ENCODE measurements at regions not wholly inside any gene's neighbourhood (a gene's known extent, or its start where the extent isn't known, plus 50 kb on each side); places are given as distances from the start of the nearest gene placed in this dataset.

- no peak for DNase-seq
Measured at GRCh38 chrX:137483554-137483953, 82.4 kb upstream of the ZIC3 start.

DNA sequence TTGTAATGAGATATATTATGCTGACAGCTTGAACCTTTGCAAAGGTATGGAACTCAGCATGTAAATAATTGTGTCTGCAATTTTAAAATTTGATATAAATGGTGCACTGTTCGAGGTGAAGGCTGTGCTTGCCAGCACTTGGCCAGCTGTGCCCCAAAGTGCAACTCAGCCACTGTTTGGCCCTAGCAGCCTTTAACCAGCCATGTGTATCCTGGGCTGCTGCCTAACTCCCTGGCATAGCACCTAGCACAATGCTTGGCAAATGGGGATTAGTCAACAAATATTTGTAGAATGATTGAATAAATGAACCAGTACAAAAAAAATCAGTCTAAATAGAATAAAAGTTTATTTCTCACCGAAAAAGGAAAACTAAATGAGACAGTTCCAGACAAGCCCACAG is 83.8 kb upstream of the ZIC3 start:
- DNase-seq: no peak

GRCh38 chrX:137479386-137479785 is 86.5 kb upstream of the ZIC3 start:
- DNase-seq: peak; percentile 68

GRCh38 chrX:137441711-137442110 is 124.2 kb upstream of the ZIC3 start:
- no peak for DNase-seq

- DNase-seq: peak; percentile 46
Measured at GRCh38 chrX:137432609-137433008, 133.3 kb upstream of the ZIC3 start.

DNA sequence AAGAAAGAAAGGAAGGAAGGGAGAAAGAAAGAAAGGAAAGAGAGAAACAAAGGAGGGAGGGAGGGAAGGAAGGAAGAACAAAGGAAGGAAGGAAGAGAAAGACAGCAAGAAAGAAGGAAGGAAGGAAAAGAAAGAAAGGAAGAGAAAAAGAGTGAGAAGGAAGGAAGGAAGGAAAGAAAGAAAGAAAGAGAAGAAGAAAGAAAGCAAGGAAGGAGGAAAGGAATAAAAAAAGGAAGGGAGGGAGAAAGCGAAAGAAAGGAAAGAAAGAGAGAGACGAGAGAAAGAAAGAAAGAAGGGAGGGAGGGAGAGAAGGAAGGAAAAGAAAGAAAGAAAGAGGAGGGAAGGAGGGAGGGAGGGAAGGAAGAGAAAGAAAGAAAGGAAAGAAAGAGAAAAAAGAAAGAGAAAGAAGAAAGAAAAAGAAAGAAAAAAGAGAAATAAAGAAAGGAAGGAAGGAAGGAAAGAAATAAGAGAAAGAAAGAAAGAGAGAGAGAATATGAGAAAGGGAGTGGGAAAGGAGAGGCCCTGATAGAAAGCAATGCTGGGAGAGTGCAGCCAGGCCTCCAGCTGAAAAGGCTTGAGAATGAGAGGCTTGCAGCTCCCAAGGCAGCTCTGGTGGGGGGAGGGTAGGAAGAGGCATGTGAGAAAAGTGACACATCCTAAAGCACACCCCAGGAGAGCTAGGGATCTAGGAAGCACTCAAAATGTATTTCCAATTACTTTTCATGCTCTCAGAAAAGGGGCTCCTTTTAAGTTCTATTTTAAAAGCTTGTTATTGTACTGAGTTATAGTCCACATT is 134.0 kb upstream of the ZIC3 start:
- DNase-seq: no peak

- DNase-seq: no peak
Measured at GRCh38 chrX:137430984-137431475, 134.9 kb upstream of the ZIC3 start.

DNA sequence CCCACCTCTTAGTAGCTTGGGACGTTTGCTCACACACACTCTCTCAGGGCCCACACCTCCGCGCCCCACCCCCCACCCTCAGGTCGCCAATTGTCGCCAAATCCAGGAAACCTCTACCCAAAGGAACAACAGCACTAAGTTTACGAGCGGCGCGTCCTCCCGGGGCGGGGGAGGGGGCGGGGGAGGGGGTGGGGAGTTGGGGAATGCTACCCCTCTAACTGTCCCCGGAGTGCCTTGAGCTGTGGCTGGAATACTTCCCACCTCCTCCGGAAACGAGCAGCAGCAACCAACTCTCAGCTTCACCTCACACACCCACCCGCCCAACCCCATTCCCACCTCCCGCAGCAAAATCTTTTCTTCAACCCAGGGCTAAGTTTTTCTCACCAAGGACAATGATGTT is 135.6 kb upstream of the ZIC3 start:
- no peak for DNase-seq

- DNase-seq: no peak
Measured at GRCh38 chrX:137428766-137429591, 136.9 kb upstream of the ZIC3 start.

DNA sequence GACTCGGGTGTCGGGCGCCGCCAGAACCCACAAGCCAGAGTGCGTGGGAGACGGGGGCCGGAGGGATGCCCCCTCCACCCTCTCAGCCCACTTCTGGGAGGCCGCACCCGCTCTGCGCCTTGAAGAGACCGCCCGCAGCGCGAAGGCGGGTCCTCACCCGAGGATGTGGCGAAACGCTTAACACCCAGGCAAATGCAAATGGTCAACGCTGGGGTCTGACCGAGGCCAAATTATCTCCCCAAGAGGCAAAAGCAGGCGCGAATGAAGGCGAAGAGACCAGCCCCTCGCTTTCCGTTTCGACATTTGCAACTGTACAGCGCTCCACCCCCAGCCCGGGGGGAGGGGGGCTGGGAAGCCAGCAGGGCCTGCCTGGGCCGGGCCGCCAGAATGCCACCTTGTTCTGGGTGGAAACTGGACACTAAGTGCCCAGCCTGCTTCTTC is 137.7 kb upstream of the ZIC3 start:
- no peak for DNase-seq

GRCh38 chrX:137427816-137428215 is 138.1 kb upstream of the ZIC3 start:
- no peak for DNase-seq

- no peak for DNase-seq
Measured at GRCh38 chrX:137427426-137427778, 138.5 kb upstream of the ZIC3 start.

DNA sequence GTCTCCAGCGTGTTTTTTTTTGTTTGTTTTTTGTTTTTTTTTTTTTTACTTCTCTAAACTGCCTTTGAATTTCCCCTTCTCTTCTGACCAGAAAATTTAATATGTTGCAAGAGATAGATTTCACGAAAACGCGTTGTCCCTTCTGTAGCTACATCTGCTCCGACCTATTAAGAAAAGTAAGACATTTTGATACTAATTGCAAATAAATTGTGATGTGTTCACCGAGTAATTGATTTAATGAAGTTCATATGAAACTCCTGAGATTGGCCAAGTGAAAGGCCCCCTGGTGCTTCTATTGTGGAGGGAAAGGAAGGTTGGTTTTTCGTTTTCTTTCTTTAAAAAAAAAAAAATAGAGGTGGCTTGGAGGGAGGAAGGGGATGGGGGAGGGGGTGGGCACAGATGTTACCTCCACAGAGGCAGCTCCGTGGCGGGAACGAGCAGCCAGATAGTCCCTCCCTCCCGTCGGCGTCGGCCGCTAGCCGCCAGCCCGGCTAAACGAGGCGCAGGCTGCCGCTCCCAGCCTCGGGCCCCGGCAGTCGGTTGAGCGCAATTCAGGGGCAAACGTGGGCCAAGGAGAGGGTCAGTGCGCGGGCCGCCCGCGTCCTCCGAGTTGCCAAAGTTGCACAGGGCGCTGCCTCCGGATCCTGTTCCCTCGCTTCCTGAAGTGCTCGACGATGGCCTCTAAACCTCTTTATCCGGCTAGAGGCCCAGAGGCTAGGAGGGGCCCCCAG is 139.1 kb upstream of the ZIC3 start:
- DNase-seq: peak; percentile 36

- peak; percentile 59 for DNase-seq
Measured at GRCh38 chrX:137425986-137426385, 139.9 kb upstream of the ZIC3 start.

DNA sequence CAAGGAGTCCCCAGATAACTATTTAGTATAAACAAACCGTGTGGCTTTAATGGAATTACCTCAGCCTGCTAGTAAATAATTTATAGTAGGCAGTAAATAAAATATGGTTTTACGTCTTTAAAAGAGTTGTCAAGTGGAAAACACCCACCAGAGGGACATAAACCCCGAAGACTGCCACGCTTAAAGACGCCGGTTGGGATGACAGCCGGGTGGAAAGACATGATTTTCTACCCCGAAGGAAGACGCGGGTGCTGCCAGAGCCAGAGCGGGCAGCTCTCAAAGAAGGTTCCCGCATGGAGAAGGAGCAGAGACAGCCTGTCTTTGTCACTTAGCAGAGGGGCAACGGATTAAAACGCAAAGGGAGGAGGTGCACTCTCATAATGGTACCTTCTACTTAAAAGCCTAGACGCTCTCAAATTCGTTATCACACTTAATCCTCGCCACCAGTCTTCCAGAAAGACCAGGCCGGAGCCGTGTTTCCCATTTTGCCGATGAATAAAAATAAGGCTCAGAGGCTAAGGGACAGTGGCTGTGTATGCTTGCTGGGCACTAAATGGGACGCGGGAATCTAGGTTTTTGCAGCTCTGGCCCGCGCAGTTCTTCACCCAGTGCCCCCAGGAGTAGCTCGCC is 140.5 kb upstream of the ZIC3 start:
- no peak for DNase-seq

GRCh38 chrX:137424679-137425078 is 141.2 kb upstream of the ZIC3 start:
- DNase-seq: no peak

DNA sequence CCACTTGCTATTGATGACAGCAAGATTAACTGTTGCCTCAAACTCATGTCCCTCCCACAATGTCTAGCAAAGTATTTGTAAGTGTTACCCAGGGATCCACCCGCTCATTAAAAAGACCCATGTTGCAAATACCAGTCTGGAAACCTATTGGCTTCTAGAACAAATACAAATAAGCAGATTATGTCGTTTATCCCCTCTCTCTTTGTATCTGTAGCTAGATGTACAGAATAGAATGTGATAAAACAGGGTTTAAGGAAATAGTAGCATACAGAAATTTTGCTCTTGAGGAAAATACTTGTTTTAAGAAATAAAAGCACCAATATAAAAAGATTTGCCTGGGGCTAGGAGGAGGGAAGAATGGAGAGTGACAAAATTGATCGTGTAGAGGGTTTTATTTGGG is 142.7 kb upstream of the ZIC3 start:
- DNase-seq: no peak

- DNase-seq: no peak
Measured at GRCh38 chrX:137418086-137418485, 147.8 kb upstream of the ZIC3 start.

- DNase-seq: no peak
Measured at GRCh38 chrX:137413190-137413589, 152.7 kb upstream of the ZIC3 start.

- DNase-seq: no peak
Measured at GRCh38 chrX:137405449-137406140, 160.3 kb upstream of the ZIC3 start.

DNA sequence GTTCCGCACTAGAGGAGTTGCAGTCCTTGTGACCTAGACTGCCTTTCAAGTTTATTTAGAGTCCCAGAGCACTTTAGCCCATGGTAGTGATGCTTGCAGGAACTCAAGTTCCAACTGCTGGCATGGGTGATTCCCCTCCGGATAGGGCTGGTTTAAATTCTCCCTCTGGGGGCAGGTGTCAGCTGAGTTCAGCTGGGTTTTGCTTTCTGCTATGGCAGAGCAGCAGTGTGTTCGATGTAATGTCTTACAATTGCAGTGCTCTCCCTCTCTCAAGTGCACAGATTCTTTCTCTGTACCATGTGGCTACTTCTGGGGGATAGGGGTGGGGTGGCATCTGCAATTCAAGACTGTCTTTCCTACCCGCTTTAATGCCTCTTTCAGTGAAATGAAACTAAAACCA is 164.8 kb upstream of the ZIC3 start:
- peak; percentile 29 for DNase-seq

GRCh38 chrX:137387646-137388045 is 178.3 kb upstream of the ZIC3 start:
- DNase-seq: no peak

All from NCI-H1105 treated with DMSO at 0.1 percent for 48 hours (cell line).